ENCODE measurements at regions not wholly inside any gene's neighbourhood (a gene's known extent, or its start where the extent isn't known, plus 50 kb on each side); places are given as distances from the start of the nearest gene placed in this dataset.

DNA sequence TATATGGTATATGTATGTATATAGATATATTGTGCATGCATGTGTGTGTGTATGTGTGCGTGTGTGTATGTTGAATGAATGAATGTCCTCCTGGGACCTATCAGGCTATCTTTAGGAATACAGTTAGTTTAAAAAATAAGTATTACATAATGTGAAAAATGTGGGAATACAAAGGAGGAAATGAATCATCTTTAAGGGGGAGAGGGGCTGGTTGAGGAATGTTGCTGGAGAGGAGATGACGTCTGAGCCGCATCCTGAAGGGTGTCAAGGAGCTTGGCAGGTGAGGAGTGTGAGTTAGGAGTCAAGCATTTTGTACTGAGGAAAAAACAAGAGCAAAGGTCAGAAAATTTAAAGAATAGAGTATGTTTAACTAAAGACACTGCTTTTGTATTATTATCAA lies 62.4 kb upstream of the NLK start:
- H3K36me3 ChIP-seq (ENCODE audit: control insufficient read depth in 2 of 4, insufficient read depth in 4 of 4, low read length in 3 of 4), result no peaks in the 10 kb centered on the region
- no peak overlapping the region for H4K8ac ChIP-seq (ENCODE audit: extremely low read depth, insufficient read depth, low read length)
- no peak overlapping the region for H3K27ac ChIP-seq (ENCODE audit: low read depth, low read length)
- H3K9me3 ChIP-seq (ENCODE audit: insufficient read depth in 2 of 2, low read depth in 1 of 2, low read length in 1 of 2), result no peaks in the 10 kb centered on the region
- H4K91ac ChIP-seq (replicated peaks; ENCODE audit: insufficient read length, low read length), result no peak overlapping the region
- no peak overlapping the region for H3K56ac ChIP-seq (replicated peaks; ENCODE audit: insufficient read length, low read depth, low read length)
- H3K27me3 ChIP-seq (replicated peaks in 1 of 4; ENCODE audit: control insufficient read depth in 3 of 4, extremely low read depth in 1 of 4, insufficient read depth in 3 of 4, low read length in 3 of 4), result no peaks in the 10 kb centered on the region
- no peak overlapping the region for H2BK120ac ChIP-seq (replicated peaks; ENCODE audit: low read depth, low read length)
- ChIA-PET CTCF (ENCODE audit: partially characterized antibody) (interaction anchor here (1.2 kb wide), 1 partner anchor 31 kb away, joined by 3 read pairs; no protein-coding TSS in a partner anchor), POLR2A (ENCODE audit: partially characterized antibody) (no interaction called here)
- no peaks in the 10 kb centered on the region for H3K79me2 ChIP-seq (ENCODE audit: control insufficient read depth in 1 of 2, insufficient read depth in 2 of 2, low read length in 2 of 2)
- H2BK12ac ChIP-seq (ENCODE audit: low read depth, low read length), result no peak overlapping the region
- no peak overlapping the region for H2BK5ac ChIP-seq (ENCODE audit: low read depth, low read length)
- DNase-seq (ENCODE audit: low read depth in 1 of 2, low spot score in 2 of 2) (no peak), FAIRE-seq (no peak)
- no peaks in the 10 kb centered on the region for H3K79me1 ChIP-seq (ENCODE audit: low read depth, low read length)
- no peak overlapping the region for H3K18ac ChIP-seq (ENCODE audit: extremely low read depth, low read length)
- no peak overlapping the region for H3K4me3 ChIP-seq (ENCODE audit: extremely low read depth in 1 of 4, insufficient read depth in 2 of 4, low read depth in 3 of 4, low read length in 4 of 4)
- no peak overlapping the region for H2BK15ac ChIP-seq (ENCODE audit: low read length)
- no peak overlapping the region for H2AFZ ChIP-seq (ENCODE audit: low read length)
- H3K4me1 ChIP-seq (replicated peaks in 1 of 4; ENCODE audit: control insufficient read depth in 3 of 4, insufficient read depth in 4 of 4, low read length in 3 of 4), result peaks cover 0 to 4% (median 0%) of the 10 kb centered on the region in 4 experiments; a peak in 2 of 7 replicates
- no peak overlapping the region for H2BK20ac ChIP-seq (ENCODE audit: low read length)
- TF ChIP-seq JUND (IDR thresholded peaks at IDR 0.05; ENCODE audit: low read length) (no peak), EGR1 (IDR thresholded peaks at IDR 0.05; ENCODE audit: borderline replicate concordance, low read depth, low read length) (no peak), CTBP2 (IDR thresholded peaks at IDR 0.05; ENCODE audit: borderline replicate concordance, insufficient read depth, insufficient read length, low read length) (no peak), HDAC6 (IDR thresholded peaks at IDR 0.05; ENCODE audit: low read depth, low read length) (no peak), FOSL1 (IDR thresholded peaks at IDR 0.05; ENCODE audit: insufficient read depth, low read depth, low read length) (no peak), SP1 (IDR thresholded peaks at IDR 0.05; ENCODE audit: low read depth, low read length) (no peak), KDM4A (IDR thresholded peaks at IDR 0.05; ENCODE audit: low read depth, low read length, severe bottlenecking) (no peak), MAX (IDR thresholded peaks at IDR 0.05) (no peak)
- no peak overlapping the region for H2AK5ac ChIP-seq (ENCODE audit: low read depth, low read length)
- H4K20me1 ChIP-seq (replicated peaks in 1 of 2; ENCODE audit: control insufficient read depth in 1 of 2, insufficient read depth in 2 of 2, low read length in 2 of 2), result no peaks in the 10 kb centered on the region
- no peaks in the 10 kb centered on the region for H3K23me2 ChIP-seq (ENCODE audit: low read depth, low read length)
- no peak overlapping the region for H3K14ac ChIP-seq (ENCODE audit: insufficient read length)
- no peak overlapping the region for H3K23ac ChIP-seq (ENCODE audit: insufficient read length)
- H3K4me2 ChIP-seq (ENCODE audit: insufficient read depth in 1 of 2, low read depth in 2 of 2, low read length in 2 of 2), result no peak overlapping the region
- H3K4ac ChIP-seq (replicated peaks; ENCODE audit: insufficient read length, low read depth, low read length), result no peak overlapping the region
- H3K9ac ChIP-seq (replicated peaks in 1 of 4; ENCODE audit: extremely low read depth in 1 of 4, low read depth in 3 of 4, low read length in 3 of 4), result no peak overlapping the region
- 81% methylated on average over 3 of the region's 3 CpGs; no CpG with 5 or more reads in 1 of the 2 experiments for WGBS, 2 experiments (ENCODE audit: extremely low coverage in 1 of 2, insufficient coverage in 1 of 2, insufficient read length in 1 of 2, insufficient replicate concordance in 2 of 2, low coverage in 1 of 2, low lambda C conversion rate in 2 of 2, missing lambda C conversion rate in 1 of 2)
- no peak overlapping the region for H4K5ac ChIP-seq (ENCODE audit: insufficient read length, low read depth, low read length)
